ENCODE measurements at regions not wholly inside any gene's neighbourhood (a gene's known extent, or its start where the extent isn't known, plus 50 kb on each side); places are given as distances from the start of the nearest gene placed in this dataset.

DNA sequence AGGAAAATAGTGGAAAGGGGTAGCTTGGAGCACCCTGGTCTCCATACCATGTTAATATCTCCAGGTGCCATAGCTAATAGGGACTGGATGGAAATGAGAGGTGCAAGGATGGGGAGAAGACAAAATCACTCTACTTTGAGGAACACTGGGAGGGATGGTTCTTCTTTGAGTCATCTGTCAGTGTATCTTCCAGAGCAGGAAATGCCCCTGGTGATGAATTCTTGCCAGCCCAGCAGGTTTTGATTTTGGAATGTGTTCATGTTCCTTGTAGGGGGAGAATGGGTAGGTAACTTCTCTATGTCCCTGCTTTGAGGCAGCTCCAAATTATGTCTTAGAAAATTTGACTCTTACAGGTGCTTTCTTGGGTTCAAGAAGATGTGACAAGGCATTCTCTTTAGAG lies 177.0 kb upstream of the GLI3 start:
- no peaks in the 10 kb centered on the region for H3K4me1 ChIP-seq (ENCODE audit: insufficient read depth, low read length)
- no peaks in the 10 kb centered on the region for H3K9me3 ChIP-seq (ENCODE audit: low read depth, low read length)
- DNase-seq (ENCODE audit: insufficient read length, low spot score, missing footprints), result no peak
- no peak overlapping the region for H3K27ac ChIP-seq (ENCODE audit: low read depth, low read length)
- no peak for TF ChIP-seq CTCF (IDR thresholded peaks at IDR 0.05; ENCODE audit: extremely low read depth, low read depth, low read length)
- no peak overlapping the region for H3K4me2 ChIP-seq (ENCODE audit: insufficient read depth, low read length)
- no peak overlapping the region for H3K4me3 ChIP-seq (ENCODE audit: insufficient read depth, low read length)
- no peaks in the 10 kb centered on the region for H4K20me1 ChIP-seq (ENCODE audit: insufficient read depth, low read length)
- H2AFZ ChIP-seq (ENCODE audit: low read length), result no peak overlapping the region
- no peaks in the 10 kb centered on the region for H3K36me3 ChIP-seq (ENCODE audit: insufficient read depth, low read length)
- H3K79me2 ChIP-seq (ENCODE audit: insufficient read depth, low read length), result no peaks in the 10 kb centered on the region
- H3K27me3 ChIP-seq (ENCODE audit: insufficient read depth, low read length), result no peaks in the 10 kb centered on the region

DNA sequence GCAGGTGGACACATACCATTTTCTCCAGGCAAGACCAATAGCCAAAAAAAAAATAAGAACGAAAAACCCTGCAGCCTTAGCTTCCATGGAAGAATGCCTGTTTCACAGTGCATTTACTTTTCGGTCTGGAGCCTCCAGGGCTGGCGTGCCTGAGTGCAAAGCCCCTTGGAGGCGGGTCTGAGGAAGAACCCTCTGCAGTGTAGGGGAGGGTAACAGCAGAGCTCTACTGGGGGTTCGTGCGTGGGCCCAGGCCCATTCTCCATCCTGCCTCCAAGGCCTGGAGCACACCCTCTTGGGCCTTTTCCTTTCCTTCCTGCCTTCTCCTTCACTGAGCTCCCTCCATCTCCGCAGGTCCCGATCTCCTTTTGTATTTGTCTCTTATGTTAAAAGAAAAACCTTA lies 172.3 kb upstream of the GLI3 start:
- Histone ChIP-seq H3K4me2 (ENCODE audit: insufficient read depth, low read length) (no peak overlapping the region), H3K36me3 (ENCODE audit: insufficient read depth, low read length) (no peaks in the 10 kb centered on the region), H3K27me3 (ENCODE audit: insufficient read depth, low read length) (no peaks in the 10 kb centered on the region), H3K79me2 (ENCODE audit: insufficient read depth, low read length) (no peaks in the 10 kb centered on the region), H2AFZ (ENCODE audit: low read length) (no peak overlapping the region), H3K27ac (ENCODE audit: low read depth, low read length) (no peak overlapping the region), H3K9me3 (ENCODE audit: low read depth, low read length) (no peaks in the 10 kb centered on the region), H3K4me1 (ENCODE audit: insufficient read depth, low read length) (no peaks in the 10 kb centered on the region), H3K4me3 (ENCODE audit: insufficient read depth, low read length) (no peak overlapping the region), H4K20me1 (ENCODE audit: insufficient read depth, low read length) (no peaks in the 10 kb centered on the region)
- DNase-seq (ENCODE audit: insufficient read length, low spot score, missing footprints), result no peak
- no peak for TF ChIP-seq CTCF (IDR thresholded peaks at IDR 0.05; ENCODE audit: extremely low read depth, low read depth, low read length)

DNA sequence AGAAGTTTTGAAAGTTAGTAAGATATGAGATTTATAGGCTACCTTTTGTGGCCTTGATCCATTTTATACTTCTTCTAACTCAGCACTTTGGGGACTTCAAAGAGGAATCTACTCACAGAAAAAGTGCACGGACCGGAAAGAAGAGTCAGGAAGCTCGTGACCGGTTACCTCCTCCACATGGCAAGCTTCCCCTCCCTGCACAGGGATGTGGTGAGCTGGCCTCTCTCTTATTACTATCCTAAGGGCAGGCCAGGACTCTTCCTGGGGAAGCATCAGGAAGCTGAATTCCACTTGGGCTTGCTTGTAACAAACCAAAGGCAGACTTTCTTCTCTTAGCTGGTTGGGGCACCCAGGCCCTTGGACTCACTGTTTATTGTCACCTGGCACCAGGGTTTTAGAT lies 170.8 kb upstream of the GLI3 start:
- Histone ChIP-seq H4K20me1 (ENCODE audit: insufficient read depth, low read length) (no peaks in the 10 kb centered on the region), H3K27ac (ENCODE audit: low read depth, low read length) (no peak overlapping the region), H3K36me3 (ENCODE audit: insufficient read depth, low read length) (no peaks in the 10 kb centered on the region), H2AFZ (ENCODE audit: low read length) (no peak overlapping the region), H3K79me2 (ENCODE audit: insufficient read depth, low read length) (no peaks in the 10 kb centered on the region), H3K4me3 (ENCODE audit: insufficient read depth, low read length) (no peak overlapping the region), H3K27me3 (ENCODE audit: insufficient read depth, low read length) (no peaks in the 10 kb centered on the region), H3K9me3 (ENCODE audit: low read depth, low read length) (no peaks in the 10 kb centered on the region), H3K4me1 (ENCODE audit: insufficient read depth, low read length) (no peaks in the 10 kb centered on the region), H3K4me2 (ENCODE audit: insufficient read depth, low read length) (no peak overlapping the region)
- no peak for DNase-seq (ENCODE audit: insufficient read length, low spot score, missing footprints)
- no peak for TF ChIP-seq CTCF (IDR thresholded peaks at IDR 0.05; ENCODE audit: extremely low read depth, low read depth, low read length)

GRCh38 chr7:42407021-42407710 lies 170.2 kb upstream of the GLI3 start:
- Histone ChIP-seq H3K27me3 (ENCODE audit: insufficient read depth, low read length) (no peaks in the 10 kb centered on the region), H3K36me3 (ENCODE audit: insufficient read depth, low read length) (no peaks in the 10 kb centered on the region), H3K4me2 (ENCODE audit: insufficient read depth, low read length) (no peak overlapping the region), H3K27ac (ENCODE audit: low read depth, low read length) (no peak overlapping the region), H3K79me2 (ENCODE audit: insufficient read depth, low read length) (no peaks in the 10 kb centered on the region), H2AFZ (ENCODE audit: low read length) (no peak overlapping the region), H3K9me3 (ENCODE audit: low read depth, low read length) (no peaks in the 10 kb centered on the region), H3K4me1 (ENCODE audit: insufficient read depth, low read length) (no peaks in the 10 kb centered on the region), H4K20me1 (ENCODE audit: insufficient read depth, low read length) (no peaks in the 10 kb centered on the region), H3K4me3 (ENCODE audit: insufficient read depth, low read length) (no peak overlapping the region)
- DNase-seq (ENCODE audit: insufficient read length, low spot score, missing footprints), result no peak
- no peak for TF ChIP-seq CTCF (IDR thresholded peaks at IDR 0.05; ENCODE audit: extremely low read depth, low read depth, low read length)
